HUES64 (cell line): ENCODE measurements at regions not wholly inside any gene's neighbourhood (a gene's known extent, or its start where the extent isn't known, plus 50 kb on each side); places are given as distances from the start of the nearest gene placed in this dataset.
"Not testable (repeated sequence)": the region's sequence is repeated elsewhere in the genome, so short reads cannot be mapped to it uniquely, and the experiment has no call there.

ENCODE experiments used
- H3K27ac ChIP-seq: 2 replicates; pipeline ENCODE4 v1.7.0; 2013; ENCODE audit warnings: low read depth, low read length, inconsistent platforms
- H3K27me3 ChIP-seq: 2 replicates; pipeline ENCODE4 v1.6.1; 2013; ENCODE audit warnings: mild to moderate bottlenecking, low read length; ENCODE audit not compliant: insufficient read depth
- H3K36me3 ChIP-seq: 2 replicates; pipeline ENCODE4 v1.6.1; 2013; ENCODE audit warnings: mild to moderate bottlenecking, low read length; ENCODE audit not compliant: insufficient read depth
- H3K4me1 ChIP-seq: 2 replicates; pipeline ENCODE4 v1.6.1; 2013; ENCODE audit warnings: mild to moderate bottlenecking, low read length, moderate library complexity; ENCODE audit not compliant: insufficient read depth
- H3K4me3 ChIP-seq: 2 replicates; pipeline ENCODE4 v1.5.1; 2013; ENCODE audit warnings: mild to moderate bottlenecking, low read length, moderate library complexity
- H3K9ac ChIP-seq: 2 replicates; pipeline ENCODE4 v1.6.1; 2013; ENCODE audit warnings: mild to moderate bottlenecking, low read depth, low read length
- H3K9me3 ChIP-seq: 2 replicates; pipeline ENCODE4 v1.6.1; 2013; ENCODE audit warnings: low read depth, low read length; ENCODE audit not compliant: insufficient read depth
- WGBS: fragments of 150-250, 120-280 bp; methylation state at CpG from one replicate; pipeline ENCODE4 v1.1.7; 2013; ENCODE audit warnings: missing lambda C conversion rate; 5-methylcytosine and 5-hydroxymethylcytosine counted together

DNA sequence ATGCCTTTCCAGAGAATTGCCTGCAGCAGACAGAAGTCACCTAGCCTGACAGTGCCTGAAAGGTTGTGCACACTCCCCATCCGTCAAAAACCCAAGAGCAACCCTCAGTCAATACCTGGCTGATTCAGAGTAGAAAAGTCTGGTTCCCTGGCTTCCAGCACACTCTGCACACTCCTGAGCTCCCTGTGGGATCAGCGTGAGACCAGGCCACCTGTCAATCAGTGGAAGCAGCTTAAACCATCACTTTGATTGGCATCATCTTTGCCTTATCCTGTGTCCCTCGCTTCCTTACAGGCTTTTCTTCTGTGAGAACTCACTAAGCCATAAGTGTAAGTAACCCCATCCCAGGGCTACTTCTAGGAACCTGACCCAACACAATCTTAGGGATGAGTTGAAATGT lies 109.8 kb downstream of the ACTL7B start:
- 62% methylated on average over 3 of the region's 3 CpGs for WGBS
- Histone ChIP-seq H3K27ac (no peak overlapping the region), H3K9ac (no peak overlapping the region), H3K4me3 (no peak overlapping the region), H3K9me3 (no peaks in the 10 kb centered on the region), H3K27me3 (no peaks in the 10 kb centered on the region), H3K4me1 (peaks cover 4% of the 10 kb centered on the region; the same call in 1 of the 2 replicates), H3K36me3 (no peaks in the 10 kb centered on the region)

DNA sequence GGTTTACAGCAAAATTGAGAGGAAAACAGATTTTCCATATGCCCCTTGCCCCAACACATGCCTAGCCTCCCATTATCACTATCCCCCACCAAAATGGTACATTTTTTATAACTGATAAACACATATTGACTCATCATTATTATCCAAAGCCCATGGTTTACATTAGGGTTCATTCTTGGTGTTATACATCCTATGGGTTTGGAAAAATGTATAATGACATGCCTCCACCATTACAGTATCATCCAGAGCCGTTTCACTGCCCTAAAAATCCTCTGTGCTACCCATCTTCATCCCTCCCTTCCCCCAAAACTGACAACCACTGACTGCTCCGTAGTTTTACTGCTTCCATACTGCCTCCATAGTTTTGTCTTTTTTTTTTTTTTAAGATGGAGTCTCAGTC lies 111.1 kb downstream of the ACTL7B start:
- 99% methylated on average over 2 of the region's 2 CpGs for WGBS

DNA sequence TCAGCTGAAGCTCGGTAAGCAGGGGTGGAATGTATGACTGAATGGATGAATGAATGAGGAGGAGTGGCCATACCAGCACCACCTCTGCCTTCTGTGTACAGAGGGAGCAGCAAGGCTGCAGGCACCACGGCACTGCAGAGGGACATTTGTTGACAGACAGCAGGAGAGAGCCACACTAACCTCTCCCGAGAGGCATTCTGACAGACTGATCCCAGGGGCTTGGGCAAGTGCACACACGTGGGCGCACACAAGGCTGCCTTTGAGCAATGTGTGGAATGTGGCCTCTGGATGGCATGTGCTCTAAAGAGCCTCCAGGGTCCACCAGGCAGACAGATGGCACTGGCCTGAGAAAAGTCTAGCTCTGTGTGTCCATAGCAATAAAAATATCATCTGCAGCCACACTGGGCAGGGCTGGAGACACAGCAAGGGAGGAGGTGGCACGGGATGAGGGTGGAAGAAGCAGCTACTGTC lies 111.8 kb downstream of the ACTL7B start:
- no peak overlapping the region for H3K9ac ChIP-seq
- WGBS, result 67% methylated on average over 6 of the region's 6 CpGs
- H3K9me3 ChIP-seq, result no peaks in the 10 kb centered on the region
- H3K27me3 ChIP-seq, result no peaks in the 10 kb centered on the region
- H3K27ac ChIP-seq, result no peak overlapping the region
- no peak overlapping the region for H3K4me3 ChIP-seq
- peaks cover 4% of the 10 kb centered on the region; the same call in 1 of the 2 replicates for H3K4me1 ChIP-seq
- H3K36me3 ChIP-seq, result no peaks in the 10 kb centered on the region

More for the DNA sequence above, 111.1 kb downstream of the ACTL7B start:
- Histone ChIP-seq H3K36me3 (no peaks in the 10 kb centered on the region), H3K9me3 (no peaks in the 10 kb centered on the region), H3K27ac (no peak overlapping the region), H3K9ac (no peak overlapping the region), H3K27me3 (no peaks in the 10 kb centered on the region), H3K4me3 (no peak overlapping the region), H3K4me1 (peaks cover 4% of the 10 kb centered on the region; the same call in 1 of the 2 replicates)

DNA sequence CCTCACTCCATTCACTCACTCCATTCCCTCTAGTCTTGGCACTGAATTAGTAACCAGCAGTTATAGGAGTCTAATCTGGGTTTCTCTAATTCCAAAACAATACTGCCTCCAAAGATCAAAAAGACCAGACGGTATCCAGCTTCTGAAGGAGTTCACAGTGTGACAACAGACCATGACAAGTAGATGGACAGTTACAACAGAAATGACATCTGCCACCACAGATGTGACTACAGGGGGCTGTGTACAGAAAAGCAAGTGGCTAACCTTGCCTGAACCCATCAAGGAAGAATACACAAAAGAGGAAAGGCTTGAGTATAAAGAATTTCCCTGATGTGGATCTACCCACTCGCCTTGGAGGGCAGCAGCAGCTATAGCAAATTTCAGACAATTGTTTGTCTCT lies 112.4 kb downstream of the ACTL7B start:
- Histone ChIP-seq H3K36me3 (no peaks in the 10 kb centered on the region), H3K4me3 (no peak overlapping the region)
- 85% methylated on average over 2 of the region's 2 CpGs for WGBS

DNA sequence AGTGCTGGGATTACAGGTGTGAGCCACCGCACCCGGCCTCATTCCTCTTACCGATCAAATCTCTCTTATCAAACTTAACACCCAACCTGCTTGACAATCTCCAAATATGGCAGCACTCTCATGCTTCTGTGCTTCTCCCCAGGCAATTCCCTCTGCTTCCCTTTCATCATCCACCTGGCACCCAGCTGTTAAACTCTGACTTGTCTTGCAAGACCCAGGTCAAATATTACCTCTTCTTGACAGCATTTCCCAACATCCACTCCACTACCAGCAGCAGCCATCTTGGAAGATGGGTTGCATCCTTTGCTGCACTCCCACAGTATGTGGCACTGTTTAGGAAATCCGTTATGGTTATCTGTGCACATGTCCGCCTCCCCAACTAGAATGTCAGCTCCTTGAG lies 113.6 kb downstream of the ACTL7B start:
- Histone ChIP-seq H3K4me3 (no peak overlapping the region), H3K27me3 (no peaks in the 10 kb centered on the region), H3K9me3 (no peaks in the 10 kb centered on the region), H3K4me1 (peaks cover 4% of the 10 kb centered on the region; the same call in 1 of the 2 replicates), H3K27ac (no peak overlapping the region), H3K36me3 (no peaks in the 10 kb centered on the region), H3K9ac (no peak overlapping the region)
- 81% methylated on average over 5 of the region's 5 CpGs for WGBS

More for the DNA sequence above, 112.4 kb downstream of the ACTL7B start:
- Histone ChIP-seq H3K9ac (no peak overlapping the region), H3K4me1 (peaks cover 4% of the 10 kb centered on the region; the same call in 1 of the 2 replicates), H3K27ac (no peak overlapping the region), H3K9me3 (no peaks in the 10 kb centered on the region), H3K27me3 (no peaks in the 10 kb centered on the region)

DNA sequence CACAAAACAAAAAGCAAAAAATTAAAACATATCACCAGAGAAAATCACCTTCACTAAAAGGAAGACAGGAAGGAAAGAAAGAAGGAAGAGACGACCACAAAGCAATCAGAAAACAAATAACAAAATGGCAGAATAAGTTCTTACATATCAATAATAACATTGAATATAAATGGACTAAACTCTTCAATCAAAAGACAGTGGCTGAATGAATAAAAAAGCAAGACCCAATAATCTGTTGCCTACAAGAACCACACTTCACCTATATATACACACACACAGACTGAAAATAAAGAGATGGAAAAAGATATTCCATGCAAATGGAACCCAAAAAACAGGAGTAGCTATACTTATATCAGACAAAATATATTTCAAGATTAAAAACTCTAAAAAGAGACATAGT lies 124.5 kb downstream of the ACTL7B start:
- no CpG with 5 or more reads among the region's 1 CpG for WGBS
- not testable (repeated sequence) for H3K4me1 ChIP-seq, H3K27me3 ChIP-seq, H3K9me3 ChIP-seq, H3K36me3 ChIP-seq, H3K27ac ChIP-seq, H3K9ac ChIP-seq, H3K4me3 ChIP-seq

DNA sequence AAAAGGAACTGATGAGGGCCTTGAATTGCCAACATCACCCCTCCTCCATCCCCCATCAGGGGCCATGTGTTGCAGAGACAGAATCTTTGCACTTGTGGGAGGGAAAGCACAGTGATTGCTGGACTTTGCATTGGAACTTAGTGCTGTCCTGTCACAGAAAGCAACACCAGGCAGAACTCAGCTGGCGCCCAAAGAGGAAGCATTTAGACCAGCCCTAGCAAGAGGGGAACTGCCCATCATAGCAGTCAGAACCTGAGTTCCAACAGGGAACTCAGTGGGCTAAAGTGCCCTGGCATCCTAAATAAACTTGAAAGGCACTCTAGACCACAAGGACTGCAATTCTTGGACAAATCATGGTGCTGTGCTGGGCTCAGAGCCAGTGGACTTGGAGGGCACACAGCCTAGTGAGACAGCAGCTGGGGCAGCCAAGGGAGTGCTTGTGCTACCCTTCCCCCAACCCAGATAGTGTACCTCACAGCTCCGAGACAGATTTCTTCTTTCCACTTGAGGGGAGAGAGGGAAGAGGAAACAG lies 128.1 kb downstream of the ACTL7B start:
- Histone ChIP-seq H3K36me3 (no peaks in the 10 kb centered on the region), H3K4me3 (no peak overlapping the region), H3K9ac (no peak overlapping the region), H3K27me3 (no peaks in the 10 kb centered on the region), H3K27ac (no peak overlapping the region), H3K4me1 (no peaks in the 10 kb centered on the region), H3K9me3 (no peaks in the 10 kb centered on the region)
- 97% methylated on average over 2 of the region's 2 CpGs for WGBS

DNA sequence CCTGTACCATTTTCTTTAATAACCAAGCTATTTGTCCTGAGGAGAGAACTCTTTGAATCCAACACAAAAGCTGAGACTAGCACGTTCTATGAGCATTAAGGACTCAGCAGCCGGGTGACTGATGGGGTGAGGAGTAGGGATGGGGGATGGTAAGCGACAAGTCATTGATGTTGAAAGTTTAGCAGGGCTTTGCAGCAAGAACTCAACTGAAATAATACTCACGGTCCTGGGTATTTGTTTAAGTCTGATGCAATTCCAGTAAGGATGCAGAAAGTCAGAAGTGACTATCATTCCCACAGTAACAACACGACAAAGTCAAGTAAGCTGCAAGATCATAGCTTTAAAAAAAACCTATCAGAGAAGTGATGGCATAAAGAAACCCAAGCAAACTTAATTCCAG lies 131.1 kb downstream of the ACTL7B start:
- H3K9ac ChIP-seq, result no peak overlapping the region
- H3K4me3 ChIP-seq, result no peak overlapping the region
- 89% methylated on average over 5 of the region's 5 CpGs for WGBS
- no peaks in the 10 kb centered on the region for H3K9me3 ChIP-seq
- H3K4me1 ChIP-seq, result no peaks in the 10 kb centered on the region
- H3K36me3 ChIP-seq, result no peaks in the 10 kb centered on the region
- no peaks in the 10 kb centered on the region for H3K27me3 ChIP-seq
- no peak overlapping the region for H3K27ac ChIP-seq

DNA sequence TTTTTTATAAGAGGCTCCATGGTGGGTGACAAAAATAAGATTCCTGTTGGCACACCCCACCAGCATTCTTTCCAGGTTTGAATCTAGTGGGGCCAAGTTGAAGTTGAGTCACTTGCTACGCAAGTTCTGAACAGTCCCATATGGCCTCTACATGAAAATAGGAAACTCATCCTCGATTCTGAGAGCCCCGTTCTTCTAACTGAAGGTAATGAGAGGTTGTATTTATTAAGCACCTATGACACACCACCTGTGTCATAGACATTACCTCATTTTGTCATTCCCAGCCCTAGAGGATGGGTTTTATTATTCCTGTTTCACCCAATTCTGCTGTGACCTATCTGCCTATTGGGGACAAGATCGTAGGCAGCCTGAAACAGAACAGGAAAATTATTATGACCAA lies 131.7 kb downstream of the ACTL7B start:
- 95% methylated on average over 2 of the region's 4 CpGs for WGBS
- Histone ChIP-seq H3K9ac (no peak overlapping the region), H3K4me1 (no peaks in the 10 kb centered on the region), H3K27ac (no peak overlapping the region), H3K4me3 (no peak overlapping the region), H3K27me3 (no peaks in the 10 kb centered on the region), H3K36me3 (no peaks in the 10 kb centered on the region), H3K9me3 (no peaks in the 10 kb centered on the region)

DNA sequence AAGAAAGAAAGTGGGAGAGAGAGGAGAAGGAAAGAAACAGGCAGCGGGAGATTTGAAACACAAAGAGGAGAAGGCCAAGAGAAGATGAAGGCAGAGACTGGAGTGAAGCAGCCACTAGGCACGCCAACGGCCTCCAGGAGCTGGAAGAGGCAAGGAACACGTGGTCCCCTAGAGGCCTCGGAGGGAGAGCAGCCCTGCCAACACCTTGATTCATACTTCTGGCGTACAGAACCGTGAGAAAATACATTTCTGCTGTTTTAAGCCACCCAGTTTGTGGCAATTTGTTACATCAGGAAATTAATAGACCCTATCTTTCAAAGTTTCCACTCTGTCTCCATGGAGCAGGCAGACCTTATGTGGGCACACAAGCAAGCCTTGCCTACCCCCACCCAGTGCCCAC lies 133.4 kb downstream of the ACTL7B start:
- H3K4me3 ChIP-seq, result no peak overlapping the region
- WGBS, result 91% methylated on average over 7 of the region's 7 CpGs
- H3K27me3 ChIP-seq, result no peaks in the 10 kb centered on the region
- no peak overlapping the region for H3K9ac ChIP-seq
- H3K9me3 ChIP-seq, result no peaks in the 10 kb centered on the region
- no peaks in the 10 kb centered on the region for H3K4me1 ChIP-seq
- no peaks in the 10 kb centered on the region for H3K36me3 ChIP-seq
- no peak overlapping the region for H3K27ac ChIP-seq

DNA sequence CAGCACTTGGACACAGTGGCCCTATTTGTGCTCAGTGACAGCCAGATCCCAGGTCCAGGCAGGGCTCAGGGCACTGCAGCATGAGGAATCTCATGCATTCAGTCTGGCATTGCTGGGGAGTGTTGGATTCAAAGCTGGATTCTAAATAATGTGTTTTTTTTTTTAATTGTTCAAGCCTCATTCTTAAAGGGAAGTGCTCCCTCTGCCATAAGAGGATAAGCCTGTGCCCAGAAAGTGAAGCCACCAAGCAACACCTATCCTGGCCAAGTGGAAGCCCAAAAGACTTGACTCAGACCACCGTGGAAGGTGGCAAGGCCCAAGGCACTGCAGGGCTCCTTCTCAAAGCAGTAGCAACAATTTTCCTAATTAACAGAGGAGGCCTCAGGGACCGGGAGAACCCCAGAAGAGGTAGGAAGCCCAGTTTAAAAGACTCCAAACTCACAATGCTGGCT lies 135.6 kb downstream of the ACTL7B start:
- WGBS, result 86% methylated on average over 2 of the region's 2 CpGs
- Histone ChIP-seq H3K27ac (no peak overlapping the region), H3K36me3 (no peaks in the 10 kb centered on the region), H3K9me3 (no peaks in the 10 kb centered on the region), H3K27me3 (no peaks in the 10 kb centered on the region), H3K9ac (no peak overlapping the region), H3K4me1 (no peaks in the 10 kb centered on the region), H3K4me3 (no peak overlapping the region)

DNA sequence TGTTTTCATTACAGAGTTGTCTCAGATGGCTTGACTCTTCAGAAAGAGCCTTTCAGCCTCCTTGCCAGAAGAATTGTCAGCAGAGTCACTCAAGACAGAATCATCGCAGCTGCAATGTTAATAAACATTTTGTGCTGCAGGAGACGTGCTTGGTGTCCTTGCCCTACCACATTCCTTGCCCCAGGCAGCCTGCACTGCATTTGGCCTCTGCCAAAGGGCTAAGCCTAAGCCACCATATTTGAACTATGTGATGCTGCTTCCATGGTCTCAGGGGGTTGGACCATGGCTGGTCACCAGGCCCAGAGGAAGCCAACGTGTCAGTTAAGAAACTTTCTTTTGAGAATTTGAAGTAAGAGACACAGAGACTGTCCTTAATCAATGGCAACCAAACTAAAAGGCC lies 145.4 kb downstream of the ACTL7B start:
- no peak overlapping the region for H3K4me3 ChIP-seq
- WGBS, result 88% methylated on average over 3 of the region's 3 CpGs
- no peak overlapping the region for H3K9ac ChIP-seq
- no peaks in the 10 kb centered on the region for H3K36me3 ChIP-seq
- no peaks in the 10 kb centered on the region for H3K9me3 ChIP-seq
- no peak overlapping the region for H3K27ac ChIP-seq
- H3K27me3 ChIP-seq, result no peaks in the 10 kb centered on the region
- no peaks in the 10 kb centered on the region for H3K4me1 ChIP-seq
